Right forelimb (tissue), 1 donor: ENCODE measurements at regions not wholly inside any gene's neighbourhood (a gene's known extent, or its start where the extent isn't known, plus 50 kb on each side); places are given as distances from the start of the nearest gene placed in this dataset.
A peak's percentile ranks its signal among the peaks of the same experiment; 100 is the strongest.
"Not testable (repeated sequence)": the region's sequence is repeated elsewhere in the genome, so short reads cannot be mapped to it uniquely, and the experiment has no call there.

Experiments used
- DNase-seq: peaks from one replicate; pipeline ENCODE4 v3.0.0-alpha.2; 2018

DNA sequence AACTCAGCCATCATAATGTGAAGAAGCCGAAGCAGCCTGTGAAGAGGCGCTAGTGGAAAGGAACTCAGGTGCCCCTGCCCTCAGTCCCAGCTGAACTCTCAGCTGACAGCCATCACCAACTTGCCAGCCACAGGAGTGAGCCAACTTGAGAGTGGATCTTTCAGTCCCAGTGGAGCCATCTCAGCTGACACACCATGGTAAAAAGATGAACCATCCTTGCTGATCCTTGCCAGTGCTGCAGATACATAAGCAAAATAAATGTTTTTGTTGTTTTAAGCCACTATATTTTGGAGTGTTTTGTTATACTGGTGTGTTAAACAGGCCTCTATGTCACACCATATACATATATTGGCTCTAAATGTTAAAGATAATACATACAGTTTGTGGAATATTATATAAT, 195.8 kb upstream of the SPRED2 start:
- DNase-seq: no peak

DNA sequence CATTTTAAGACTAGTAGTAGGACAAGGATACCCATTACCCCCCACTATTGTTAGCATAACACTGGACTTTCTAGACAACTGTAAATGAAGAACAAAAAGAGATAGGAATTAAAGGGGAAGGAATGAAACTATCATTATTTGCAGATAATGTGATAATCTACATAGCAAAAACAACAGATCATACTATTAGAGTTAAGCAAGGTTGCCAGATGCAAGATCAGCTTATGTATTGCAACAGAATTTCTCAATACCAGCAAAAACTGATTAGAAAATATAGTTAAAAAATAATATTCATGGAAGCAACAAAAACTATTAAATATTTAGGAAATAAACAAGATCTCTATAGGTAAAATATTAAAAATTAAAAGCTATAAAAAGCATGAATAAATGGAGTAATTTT, 194.4 kb upstream of the SPRED2 start:
- DNase-seq: no peak

DNA sequence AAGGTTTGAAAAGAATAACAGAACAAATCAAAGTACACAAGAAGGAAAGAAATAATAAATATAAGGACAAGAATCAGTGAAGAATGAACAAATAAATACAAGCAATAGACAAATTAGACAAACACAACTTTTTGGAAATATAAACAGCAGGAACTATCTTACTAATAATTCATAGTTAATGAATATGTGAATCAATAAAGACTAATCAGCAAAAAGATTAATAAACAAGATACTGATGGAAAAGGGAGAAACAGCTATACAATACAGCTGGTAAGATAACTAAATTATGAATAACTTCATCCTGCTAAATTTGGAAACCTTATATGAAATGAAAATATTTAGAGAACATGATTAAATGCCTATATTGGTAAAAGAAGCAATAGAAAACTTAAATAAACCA, 193.6 kb upstream of the SPRED2 start:
- no peak for DNase-seq

DNA sequence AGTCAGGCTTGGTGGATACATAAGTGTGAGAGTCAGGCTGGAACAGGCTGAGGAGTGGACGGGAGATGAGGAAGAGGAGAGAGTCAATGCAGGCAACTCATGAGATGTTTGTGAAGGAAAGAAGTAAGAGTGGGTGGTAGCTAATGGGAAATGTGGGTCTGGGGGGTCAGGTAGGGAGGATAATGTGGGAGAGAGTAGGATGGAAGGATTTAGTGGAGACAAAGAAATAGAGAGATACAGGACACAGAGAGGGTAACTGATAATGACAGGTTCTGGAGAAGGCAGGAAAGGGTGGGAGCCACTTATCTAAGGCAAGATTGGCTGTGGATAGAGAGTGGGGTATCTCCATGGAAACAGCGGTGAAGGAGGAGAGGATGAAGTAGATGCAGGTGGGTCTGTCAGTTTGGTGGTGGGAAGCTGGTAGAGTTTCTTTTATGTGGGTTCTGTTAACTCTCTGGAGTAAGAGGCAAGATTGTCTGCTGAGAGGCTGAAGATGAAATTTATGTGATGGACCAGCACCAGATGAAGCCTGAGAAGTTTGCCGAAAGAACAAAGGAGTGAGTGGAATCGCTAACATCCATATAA, 190.6 kb upstream of the SPRED2 start:
- DNase-seq: no peak

DNA sequence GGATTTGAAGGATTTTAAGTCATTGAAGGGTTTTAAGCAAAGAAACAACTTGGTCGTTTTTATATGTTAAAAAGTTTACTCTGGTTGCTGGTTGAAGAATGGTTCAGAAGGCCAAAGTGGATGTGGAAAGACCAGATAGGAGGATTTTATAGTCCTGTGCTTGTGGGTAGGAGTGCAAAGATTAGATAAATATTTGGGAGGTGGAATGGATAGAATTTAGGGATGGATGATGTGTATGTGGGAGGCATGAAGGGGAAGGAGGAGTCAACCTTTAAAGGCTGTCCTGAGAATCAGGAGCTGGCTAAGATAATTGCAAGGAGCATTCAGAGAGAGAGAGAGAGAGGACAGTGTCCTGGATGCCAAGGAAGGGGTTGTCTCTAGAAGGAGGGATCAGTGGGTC, 190.1 kb upstream of the SPRED2 start:
- DNase-seq: no peak

DNA sequence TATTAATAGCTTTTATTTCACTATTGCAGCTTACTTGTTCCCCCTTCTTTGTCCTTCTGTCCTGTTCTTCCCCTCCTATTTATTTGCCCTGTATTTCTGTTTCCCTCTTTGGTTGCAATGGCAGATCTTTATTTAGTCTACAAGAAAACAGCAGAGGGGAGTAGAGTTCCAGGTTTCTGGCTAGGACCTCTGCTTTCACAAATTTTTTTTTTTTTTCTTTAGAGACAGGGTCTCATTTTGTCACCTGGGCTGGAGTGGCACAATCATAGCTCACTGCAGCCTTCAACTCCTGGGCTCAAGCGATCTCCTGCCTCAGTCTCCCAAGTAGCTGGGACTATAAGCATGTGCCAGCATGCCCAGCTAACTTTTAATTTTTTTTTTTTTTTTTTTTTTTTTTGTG, 188.1 kb upstream of the SPRED2 start:
- no peak for DNase-seq

DNA sequence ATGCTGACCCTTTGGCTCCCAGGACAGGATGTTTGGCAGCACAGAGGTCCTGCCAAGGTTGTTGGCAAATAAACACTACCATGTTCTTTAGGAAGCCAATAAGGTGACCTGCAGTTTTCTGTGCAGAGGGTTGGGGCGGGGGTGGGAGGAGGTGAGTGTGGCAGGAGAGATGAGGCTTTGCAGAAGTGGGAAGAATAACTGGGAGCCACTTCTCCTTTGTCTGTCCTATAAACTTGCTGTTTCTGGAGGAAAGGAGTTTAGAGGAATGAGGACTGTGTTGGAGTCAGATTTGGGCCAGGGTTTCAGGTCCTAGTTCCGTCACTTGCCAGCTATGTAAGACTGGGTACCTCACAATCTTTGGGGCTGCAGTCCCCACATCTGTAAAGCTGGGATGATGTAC, 187.6 kb upstream of the SPRED2 start:
- DNase-seq: no peak

DNA sequence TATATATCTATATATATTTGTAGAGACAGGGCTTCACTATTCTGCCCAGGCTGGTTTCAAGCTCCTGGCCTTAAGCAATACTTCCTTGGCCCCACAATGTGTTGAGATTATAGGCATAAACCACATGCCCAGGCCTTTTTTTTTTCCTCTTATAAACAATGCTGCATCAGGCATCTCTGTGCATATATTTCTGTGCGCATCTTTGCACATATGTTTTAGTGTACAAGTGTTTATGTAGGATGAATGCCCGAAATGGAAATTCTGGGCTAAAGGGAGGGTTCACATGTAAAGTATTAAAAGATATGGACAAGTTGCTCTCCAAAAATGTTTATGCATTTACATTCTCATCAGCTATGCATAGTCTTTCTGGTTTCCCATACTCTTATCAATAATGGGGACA, 183.2 kb upstream of the SPRED2 start:
- no peak for DNase-seq

DNA sequence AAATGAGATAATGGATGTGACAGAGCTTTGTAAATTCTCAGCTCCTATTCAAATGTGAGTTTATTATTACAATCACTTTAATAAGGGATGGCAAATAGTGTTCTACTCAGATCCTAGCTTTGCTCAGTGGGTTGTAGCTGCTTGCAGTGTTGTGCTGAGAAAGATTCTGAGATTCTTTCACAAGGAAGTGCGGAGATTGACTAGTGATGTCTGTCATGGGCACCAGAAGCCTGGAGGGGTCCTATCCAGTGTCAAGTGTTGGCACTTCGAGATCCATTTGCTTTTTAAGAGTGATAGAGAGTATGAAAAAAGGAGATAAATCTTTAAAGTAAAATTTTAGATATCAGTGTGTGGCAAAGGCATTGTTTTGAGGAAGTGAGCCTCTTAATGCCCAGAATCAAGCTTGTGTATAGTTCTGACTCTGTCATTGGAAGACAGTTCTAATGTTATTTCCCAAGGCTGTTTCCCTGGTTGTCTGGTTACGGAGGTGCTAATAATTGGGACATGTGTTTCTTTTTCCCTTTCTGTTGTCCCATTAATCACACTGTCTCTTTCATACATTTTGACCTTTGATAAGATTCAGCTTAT, 181.7 kb upstream of the SPRED2 start:
- no peak for DNase-seq

DNA sequence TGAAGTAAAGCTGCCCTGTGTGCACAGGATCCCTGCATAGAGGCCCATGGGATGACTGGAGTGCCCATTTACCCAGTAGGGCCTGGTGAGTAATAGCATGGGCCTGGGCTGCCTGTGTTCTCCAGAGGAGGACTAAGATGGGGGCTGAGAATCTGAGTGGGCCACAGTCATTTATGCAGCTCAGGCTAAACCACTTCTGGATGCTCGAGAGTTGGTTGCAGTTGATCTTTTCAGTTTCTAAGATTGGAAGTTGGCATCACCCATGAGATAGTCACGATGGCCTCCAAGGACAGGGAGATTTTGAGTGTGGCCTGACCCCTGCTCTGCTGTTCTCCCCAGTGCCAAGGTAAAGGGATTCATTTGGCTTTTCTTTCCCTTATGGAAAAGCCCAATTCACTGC, 179.1 kb upstream of the SPRED2 start:
- no peak for DNase-seq

DNA sequence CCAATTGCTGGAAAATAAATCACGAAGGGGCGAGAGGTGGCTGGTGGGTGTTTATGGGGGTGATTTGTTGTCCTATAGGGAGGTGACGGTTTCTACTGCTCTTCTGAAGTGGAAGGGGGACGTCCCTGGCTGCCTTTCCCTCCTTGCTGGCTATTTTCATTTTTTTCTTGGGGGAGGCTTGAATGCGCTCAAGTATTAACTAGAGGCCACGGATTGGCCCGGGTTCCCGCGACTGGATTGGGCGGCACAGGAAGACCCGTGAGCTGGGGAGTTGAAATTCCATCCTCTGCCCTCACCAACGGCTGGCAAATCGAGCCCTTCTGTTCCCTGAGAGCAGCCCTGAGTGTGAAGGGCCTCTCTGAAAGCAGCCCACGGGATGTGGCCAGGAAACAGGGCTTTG, 176.5 kb upstream of the SPRED2 start:
- peak; percentile 73 for DNase-seq

DNA sequence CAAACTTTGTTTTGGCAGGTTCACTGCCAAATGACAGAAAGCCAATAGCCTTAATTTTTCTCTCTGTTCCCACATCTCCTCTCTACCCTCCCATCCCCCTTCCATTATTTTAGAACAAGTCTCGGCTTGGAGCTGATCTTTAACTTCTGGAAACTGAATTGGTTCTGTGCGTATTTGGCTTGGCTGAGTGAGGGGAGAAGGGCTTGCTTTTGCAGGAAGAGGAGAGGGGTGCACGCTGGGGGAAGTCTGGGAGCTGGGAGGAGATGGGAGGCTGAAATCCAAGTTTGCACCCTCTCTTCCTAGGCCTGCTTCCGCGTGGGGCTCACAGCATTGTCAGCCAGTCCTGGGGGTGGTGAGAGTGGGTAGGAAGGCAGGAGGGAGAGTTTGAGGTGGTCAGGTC, 176.1 kb upstream of the SPRED2 start:
- DNase-seq: peak; percentile 73

DNA sequence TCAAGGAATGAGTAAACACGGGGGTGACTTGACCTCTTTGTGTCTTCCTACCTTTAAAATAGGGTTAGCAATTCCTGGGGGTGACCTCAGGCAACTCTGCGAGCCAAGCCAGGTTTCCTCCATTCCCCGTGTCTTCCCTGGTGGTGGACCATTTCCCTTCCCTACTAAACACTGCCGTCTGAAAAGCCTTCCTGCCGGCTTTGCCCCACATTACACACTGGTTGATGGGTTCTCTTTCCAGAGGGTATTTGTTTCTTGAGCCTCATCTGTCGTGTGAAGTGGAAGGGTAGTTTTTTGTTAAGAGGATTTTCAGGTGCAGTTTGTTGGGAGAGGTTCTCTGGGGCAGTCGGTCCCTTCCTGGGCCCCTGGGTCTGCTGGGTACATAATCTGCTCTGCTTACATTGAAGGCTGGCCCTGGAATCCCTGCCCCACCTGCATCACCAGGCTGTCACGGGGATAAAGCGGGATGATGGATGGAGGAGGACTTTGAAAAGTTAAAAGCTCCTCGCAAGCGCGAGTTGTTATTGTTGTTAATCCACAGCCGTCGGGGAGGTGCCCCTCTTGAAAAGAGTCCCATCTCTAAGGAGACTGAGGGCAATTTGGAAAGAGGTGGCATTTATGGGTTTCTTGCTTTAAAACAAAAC, 175.4 kb upstream of the SPRED2 start:
- no peak for DNase-seq

DNA sequence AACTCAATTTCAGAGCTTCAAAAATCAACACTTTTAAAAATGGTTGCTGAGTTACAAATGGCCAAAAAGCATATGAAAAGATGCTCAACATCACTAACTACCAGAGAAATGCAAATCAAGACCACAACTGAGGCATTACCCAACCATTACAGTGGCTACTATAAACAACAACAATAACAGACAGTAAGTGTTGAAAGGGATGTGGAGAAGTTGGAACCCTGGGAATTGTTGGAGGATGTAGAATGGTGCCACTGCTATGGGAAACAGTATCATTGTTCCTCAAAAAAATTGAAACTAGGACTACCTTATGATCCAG, 173.3 kb upstream of the SPRED2 start:
- no peak for DNase-seq

DNA sequence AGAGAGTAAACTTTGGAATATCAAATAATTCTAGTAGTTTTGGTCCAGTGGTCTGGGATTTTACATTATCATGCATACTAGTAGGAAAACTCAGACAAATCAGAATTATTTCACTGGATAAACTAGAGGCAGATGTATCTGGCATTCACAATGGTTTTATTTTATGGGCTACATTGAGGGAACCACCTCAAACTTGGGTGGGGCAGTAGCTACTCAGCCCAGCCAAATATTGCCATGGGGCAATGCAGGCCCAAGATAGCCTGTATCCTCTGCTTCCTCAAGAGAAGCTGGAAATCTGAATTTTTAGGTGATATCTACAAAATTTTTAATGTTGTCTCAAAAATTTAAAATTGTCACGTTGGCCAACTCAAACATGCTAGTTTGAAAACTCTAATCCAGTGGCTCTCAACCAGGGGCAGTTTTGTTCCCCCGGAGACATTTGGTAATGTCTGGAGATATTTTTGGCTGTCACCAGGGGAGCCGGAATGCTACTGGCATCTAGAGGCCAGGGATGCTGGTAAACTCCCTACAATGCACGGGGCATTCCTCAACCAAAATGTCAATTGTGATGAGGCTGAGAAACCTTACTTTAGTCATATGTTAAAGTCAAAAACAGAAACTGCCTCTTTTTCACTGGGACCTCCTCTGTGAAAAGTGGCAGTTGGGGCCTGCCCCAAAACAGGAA, 172.8 kb upstream of the SPRED2 start:
- no peak for DNase-seq

DNA sequence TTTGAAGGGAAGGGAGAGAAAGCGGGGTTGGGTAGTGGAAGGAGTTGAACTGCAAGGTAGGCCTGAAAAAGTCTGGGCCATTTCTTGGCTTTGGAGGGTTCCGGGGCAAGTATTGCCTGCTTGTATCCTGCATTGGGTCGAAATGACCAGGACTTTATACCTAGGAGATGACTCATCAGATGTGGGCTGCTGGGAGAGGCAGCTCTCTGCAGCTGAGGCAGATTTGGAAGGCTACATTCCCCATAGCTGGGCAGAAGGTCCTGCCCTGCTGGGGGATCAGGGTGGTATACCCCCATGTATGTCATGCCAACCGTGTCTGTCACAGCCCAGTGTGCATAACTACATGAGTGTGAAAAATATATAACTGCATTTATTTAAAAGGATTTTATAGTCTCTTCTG, 171.8 kb upstream of the SPRED2 start:
- no peak for DNase-seq

DNA sequence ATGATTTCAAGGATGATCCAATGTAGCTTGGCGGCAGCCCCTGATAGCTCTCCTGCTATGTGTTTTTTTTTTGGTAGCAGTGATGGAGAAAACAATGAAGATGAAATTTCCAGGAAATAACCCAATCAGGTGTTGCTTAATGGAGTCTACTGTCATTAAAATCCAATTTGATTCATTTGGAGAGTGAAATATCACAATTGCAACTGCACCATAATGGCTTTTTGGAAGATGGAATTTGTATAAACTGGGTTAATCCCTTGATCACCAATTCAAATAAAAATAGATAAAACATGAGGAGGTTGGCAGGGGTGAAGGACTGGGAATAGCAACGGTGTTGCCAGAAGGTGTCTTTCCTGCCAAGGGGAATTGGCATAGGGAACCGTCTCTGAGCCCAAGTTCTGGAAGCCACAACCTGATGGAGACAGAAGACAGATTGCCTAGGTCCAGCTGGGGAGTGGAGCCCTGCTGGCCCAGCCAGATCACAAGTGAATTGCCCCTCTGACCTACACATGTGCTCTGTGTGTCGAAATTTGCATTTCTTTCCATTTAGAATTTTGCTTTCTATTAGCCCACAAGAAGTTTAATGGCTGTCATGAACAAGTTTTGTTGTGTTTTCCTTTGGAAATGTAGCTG, 170.3 kb upstream of the SPRED2 start:
- no peak for DNase-seq

DNA sequence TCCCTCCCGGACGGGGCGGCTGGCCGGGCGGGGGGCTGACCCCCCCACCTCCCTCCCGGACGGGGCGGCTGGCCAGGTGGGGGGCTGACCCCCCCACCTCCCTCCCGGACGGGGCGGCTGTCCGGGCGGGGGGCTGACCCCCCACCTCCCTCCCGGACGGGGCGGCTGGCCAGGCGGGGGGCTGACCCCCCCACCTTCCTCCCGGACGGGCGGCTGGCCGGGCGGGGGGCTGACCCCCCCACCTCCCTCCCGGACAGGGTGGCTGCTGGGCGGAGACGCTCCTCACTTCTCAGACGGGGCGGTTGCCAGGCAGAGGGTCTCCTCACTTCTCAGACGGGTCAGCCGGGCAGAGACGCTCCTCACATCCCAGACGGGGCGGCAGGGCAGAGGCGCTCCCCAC, 168.5 kb upstream of the SPRED2 start:
- DNase-seq: not testable (repeated sequence)

DNA sequence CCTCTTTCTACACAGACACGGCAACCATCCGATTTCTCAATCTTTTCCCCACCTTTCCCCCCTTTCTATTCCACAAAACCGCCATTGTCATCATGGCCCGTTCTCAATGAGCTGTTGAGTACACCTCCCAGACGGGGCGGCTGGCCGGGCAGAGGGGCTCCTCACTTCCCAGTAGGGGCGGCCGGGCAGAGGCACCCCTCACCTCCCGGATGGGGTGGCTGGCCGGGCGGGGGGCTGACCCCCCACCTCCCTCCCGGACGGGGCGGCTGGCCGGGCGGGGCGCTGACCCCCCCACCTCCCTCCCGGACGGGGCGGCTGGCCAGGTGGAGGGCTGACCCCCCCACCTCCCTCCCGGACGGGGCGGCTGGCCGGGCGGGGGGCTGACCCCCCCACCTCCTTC, 168.0 kb upstream of the SPRED2 start:
- DNase-seq: not testable (repeated sequence)

DNA sequence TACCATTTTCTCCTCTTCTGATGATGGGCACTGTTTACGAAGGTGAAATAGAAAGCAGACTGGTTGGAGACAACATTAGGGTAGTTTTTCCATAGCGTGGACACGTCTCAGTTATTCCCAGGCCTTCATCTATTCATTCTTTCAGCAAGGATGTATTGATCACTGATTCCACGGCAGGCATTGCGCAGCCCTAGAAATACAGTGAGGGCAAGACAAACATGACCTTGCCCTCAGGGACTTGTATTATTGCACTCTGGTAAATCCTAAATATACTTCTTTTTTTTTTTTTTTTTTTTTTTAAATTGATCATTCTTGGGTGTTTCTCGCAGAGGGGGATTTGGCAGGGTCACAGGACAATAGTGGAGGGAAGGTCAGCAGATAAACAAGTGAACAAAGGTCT, 167.3 kb upstream of the SPRED2 start:
- no peak for DNase-seq

DNA sequence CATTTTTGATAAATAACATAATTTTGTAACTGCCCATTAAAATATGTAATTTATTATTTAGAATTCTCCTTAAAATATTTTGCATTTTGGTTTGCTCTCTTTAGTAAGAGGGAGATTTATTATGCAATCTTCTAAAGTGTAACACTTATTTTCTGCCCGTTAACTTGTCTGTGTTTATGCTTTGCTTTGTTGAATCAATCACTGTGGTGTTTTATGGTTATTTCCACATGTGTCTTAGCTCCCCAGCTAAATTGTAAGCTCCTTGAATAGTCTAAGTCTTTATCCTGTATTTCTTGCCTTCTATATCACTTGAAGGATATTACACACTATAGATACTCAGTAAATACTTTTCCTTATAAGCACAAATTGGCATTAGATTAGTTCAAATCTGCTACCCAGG, 166.6 kb upstream of the SPRED2 start:
- no peak for DNase-seq

DNA sequence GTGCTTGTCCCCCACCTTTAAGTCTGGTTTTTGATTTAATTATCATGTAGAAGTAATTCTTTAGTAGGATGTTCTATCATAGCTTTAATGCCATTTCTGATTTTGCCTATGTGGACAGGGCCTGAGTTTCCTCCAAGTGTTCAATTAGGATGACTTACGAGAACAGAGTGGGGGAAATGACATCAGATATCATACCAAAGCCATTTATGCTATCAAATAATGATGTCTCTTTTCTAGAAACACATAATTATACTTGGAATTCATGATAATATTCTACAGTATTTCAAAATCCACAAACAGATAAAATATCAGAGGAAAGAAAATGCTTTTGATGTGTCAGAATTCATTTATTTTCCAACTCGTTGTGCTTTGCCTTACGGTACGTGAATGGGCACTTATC, 165.9 kb upstream of the SPRED2 start:
- DNase-seq: no peak

DNA sequence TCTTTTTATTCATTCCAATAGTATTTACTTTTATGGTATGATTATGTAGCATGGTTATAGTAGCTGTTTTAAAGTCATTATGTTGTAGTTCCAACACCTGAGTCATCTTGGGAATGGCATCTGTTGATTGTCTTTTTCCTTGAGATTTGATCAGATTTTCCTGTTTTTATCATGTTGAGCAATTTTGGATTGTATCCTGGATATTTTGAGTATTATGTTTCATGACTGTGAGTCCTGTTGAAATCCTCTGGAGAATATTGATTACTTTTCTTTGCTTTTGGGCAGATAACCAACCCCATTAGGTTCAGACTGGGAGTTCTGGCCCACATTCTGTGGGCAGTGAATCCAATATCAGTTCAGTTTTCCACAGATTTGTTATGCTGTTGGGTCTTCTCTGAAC, 163.2 kb upstream of the SPRED2 start:
- DNase-seq: no peak

DNA sequence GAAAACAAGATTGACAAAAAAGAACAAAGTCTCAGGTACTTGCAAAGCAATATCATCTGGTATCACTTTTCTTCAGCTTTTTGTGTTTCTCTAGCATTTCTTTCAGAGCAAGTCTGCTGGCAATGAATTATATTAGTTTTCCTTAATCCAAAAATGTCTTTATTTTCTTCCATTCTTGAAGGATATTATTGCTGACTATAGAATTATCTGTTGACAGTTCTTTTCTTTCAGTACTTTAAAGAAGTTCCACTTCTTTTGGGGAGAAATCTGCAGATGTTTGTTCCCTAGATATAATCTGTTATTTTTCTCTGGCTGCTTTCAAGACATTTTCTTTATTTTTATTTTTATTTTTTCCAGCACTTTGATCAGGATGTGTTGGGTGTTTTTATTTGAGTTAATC, 161.8 kb upstream of the SPRED2 start:
- DNase-seq: no peak
